ENCODE measurements at regions not wholly inside any gene's neighbourhood (a gene's known extent, or its start where the extent isn't known, plus 50 kb on each side); places are given as distances from the start of the nearest gene placed in this dataset.
A peak's percentile ranks its signal among the peaks of the same experiment; 100 is the strongest.

DNA sequence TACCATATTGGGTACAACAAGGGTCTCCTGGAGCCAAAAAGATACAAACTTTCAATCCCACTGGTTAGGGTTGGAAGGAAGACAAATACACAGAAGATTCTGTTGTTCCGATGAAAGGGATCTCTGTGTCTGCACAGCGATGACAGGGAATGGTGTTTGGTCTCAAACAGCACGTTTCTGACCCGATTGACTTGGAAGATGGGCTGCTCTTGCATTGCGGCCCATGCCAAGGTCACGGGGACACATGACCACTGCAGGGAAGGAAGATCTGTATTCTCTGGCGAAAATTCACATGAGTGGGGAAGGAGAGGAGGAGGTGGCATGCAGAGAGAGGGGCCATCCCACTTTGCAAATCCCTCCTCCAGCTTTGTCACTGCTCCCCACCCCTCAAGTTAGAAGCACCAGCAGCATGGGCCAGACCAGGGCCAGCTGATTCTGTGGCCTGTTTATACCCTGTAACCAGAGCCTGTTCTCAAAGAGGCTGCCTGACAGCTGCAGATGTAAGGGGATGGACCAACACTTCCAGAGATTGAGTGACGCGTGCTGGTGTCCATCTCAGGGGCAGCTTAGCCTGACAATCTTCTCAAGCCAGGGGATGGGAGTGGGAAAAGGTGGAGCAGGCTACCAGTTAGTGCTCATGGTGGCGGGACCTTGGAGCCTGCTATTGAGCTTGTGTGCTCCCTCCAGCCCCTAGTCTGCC is 57.2 kb downstream of the TNP1 start:
- no peaks in the 10 kb centered on the region for H3K9me3 ChIP-seq

DNA sequence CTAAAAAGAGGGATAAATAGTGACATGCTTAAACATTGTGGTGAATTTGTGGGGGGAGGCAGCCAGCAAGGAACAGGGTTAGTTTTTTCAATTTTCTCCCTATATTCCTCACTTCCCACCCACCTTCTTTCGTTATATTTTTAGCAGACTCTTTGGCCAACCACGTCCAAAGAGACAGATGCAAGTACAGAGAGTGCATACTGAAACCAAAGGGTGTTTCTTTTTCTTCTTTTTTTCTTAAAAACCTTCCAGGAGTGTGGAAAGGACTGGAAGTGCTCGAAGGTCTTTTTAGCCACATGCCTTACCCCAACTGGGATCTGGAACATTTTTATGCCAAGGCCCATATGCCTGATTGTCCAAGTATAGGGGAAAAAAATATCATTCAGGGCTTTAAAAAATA is 59.0 kb downstream of the TNP1 start:
- no peak for DNase-seq
- Histone ChIP-seq H3K27ac (peak overlapping the region; percentile 61 to 65), H3K9me3 (no peaks in the 10 kb centered on the region), H3K4me1 (peaks cover 54% of the 10 kb centered on the region), H3K4me3 (no peak overlapping the region), H3K27me3 (no peaks in the 10 kb centered on the region), H3K36me3 (ENCODE audit: low read depth, missing control alignments) (no peaks in the 10 kb centered on the region)
- TF ChIP-seq POLR2A (IDR thresholded peaks at IDR 0.05), result no peak
- TF ChIP-seq, protein P1, sequence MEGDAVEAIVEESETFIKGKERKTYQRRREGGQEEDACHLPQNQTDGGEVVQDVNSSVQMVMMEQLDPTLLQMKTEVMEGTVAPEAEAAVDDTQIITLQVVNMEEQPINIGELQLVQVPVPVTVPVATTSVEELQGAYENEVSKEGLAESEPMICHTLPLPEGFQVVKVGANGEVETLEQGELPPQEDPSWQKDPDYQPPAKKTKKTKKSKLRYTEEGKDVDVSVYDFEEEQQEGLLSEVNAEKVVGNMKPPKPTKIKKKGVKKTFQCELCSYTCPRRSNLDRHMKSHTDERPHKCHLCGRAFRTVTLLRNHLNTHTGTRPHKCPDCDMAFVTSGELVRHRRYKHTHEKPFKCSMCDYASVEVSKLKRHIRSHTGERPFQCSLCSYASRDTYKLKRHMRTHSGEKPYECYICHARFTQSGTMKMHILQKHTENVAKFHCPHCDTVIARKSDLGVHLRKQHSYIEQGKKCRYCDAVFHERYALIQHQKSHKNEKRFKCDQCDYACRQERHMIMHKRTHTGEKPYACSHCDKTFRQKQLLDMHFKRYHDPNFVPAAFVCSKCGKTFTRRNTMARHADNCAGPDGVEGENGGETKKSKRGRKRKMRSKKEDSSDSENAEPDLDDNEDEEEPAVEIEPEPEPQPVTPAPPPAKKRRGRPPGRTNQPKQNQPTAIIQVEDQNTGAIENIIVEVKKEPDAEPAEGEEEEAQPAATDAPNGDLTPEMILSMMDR (IDR thresholded peaks at IDR 0.05), result no peak
- 29 to 37% methylated on average over 3 of the region's 3 CpGs for WGBS, 2 donors
- intact Hi-C loops (cut with DNase I; ENCODE audit: low total_unique reads), result no loop called here

More for the DNA sequence above, 57.2 kb downstream of the TNP1 start:
- TF ChIP-seq, protein P1 (IDR thresholded peaks at IDR 0.05), result no peak
- TF ChIP-seq POLR2A (IDR thresholded peaks at IDR 0.05), result no peak
- Histone ChIP-seq H3K27ac (peak overlapping the region; percentile 65 to 73), H3K36me3 (ENCODE audit: low read depth, missing control alignments) (no peaks in the 10 kb centered on the region), H3K27me3 (no peaks in the 10 kb centered on the region), H3K4me3 (no peak overlapping the region), H3K4me1 (peaks cover 47% of the 10 kb centered on the region)
- peak; percentile 87 for DNase-seq
- WGBS, 2 donors, result 49 to 70% methylated on average over 10 of the region's 10 CpGs
- intact Hi-C loops (cut with DNase I; ENCODE audit: low total_unique reads), result no loop called here

DNA sequence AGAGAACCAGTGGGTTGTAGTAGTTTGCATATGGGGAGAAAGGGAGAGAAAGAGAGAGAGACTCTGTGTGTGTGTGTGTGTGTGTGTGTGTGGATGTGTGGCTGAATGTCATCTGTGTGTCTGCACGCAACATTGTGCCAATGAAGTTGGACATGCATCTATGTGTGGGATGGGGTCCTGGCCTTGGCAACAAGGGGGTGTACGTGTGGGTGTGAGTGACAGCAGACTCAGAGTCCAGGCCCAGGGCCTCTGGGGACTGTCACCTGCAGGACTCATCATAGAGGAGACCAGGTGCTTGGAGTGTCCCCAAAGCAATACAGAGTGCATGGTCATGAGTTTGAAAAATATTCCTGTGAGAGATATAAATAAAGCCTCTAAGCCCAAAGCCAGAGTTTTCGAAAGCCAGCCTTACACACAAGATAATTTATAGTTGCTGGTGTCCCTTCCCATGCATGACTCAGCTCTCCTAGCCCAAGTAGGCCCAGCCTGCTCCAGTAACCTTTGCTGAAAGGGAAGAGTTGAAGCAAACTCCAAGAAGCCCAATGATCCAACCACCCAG is 59.9 kb downstream of the TNP1 start:
- H3K4me3 ChIP-seq, result no peak overlapping the region
- intact Hi-C loops (cut with DNase I; ENCODE audit: low total_unique reads), result no loop called here
- peaks cover 56% of the 10 kb centered on the region for H3K4me1 ChIP-seq
- no peaks in the 10 kb centered on the region for H3K36me3 ChIP-seq (ENCODE audit: low read depth, missing control alignments)
- peak overlapping the region; percentile 61 to 65 for H3K27ac ChIP-seq
- WGBS, 2 donors, result 61 to 65% methylated on average over 3 of the region's 3 CpGs
- H3K9me3 ChIP-seq, result no peaks in the 10 kb centered on the region
- peak; percentile 46 for DNase-seq
- no peak for TF ChIP-seq POLR2A (IDR thresholded peaks at IDR 0.05)
- TF ChIP-seq, protein P1 (IDR thresholded peaks at IDR 0.05), result no peak
- H3K27me3 ChIP-seq, result no peaks in the 10 kb centered on the region

DNA sequence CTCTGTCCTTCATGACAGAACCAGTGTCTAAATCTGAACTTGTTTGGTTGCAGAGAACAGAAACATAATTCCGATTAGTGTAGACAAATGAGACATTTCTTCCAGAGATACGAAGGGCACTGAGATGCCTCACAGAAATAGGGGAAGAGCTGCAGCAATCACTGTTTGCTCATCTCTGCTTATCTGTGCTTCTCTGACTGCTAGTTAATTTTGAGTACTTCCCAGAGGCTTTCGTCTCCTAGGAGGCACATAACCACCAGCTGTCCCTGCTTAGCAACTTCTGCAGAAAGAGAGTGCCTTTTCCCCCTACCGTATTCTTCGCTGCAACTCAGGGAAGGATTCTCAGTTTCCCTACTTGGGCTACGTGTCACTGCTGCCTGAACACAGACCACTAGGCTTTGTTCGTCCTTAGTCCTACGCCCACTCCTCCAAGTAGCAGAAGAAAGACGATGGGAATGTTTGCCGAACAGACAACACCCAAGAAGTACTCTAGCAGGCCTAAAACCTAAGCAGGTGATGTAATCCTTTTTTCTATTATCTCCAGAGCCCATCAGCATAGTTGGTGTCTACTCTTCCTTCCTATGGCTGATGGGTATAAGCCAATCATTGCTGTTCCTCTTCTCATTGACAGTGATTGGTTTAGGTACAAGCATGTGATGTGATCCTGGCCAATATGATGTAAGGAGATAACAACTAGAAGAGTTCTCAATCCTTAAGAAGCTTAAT is 63.6 kb downstream of the TNP1 start:
- H3K9me3 ChIP-seq, result no peaks in the 10 kb centered on the region
- H3K4me3 ChIP-seq, result no peak overlapping the region
- H3K4me1 ChIP-seq, result peaks cover 28% of the 10 kb centered on the region
- H3K27ac ChIP-seq, result no peak overlapping the region
- DNase-seq, result no peak
- no peak for TF ChIP-seq POLR2A (IDR thresholded peaks at IDR 0.05)
- TF ChIP-seq, protein P1 (IDR thresholded peaks at IDR 0.05), result no peak
- WGBS, 2 donors, result 85 to 86% methylated on average over 10 of the region's 10 CpGs
- H3K36me3 ChIP-seq (ENCODE audit: low read depth, missing control alignments), result no peaks in the 10 kb centered on the region
- H3K27me3 ChIP-seq, result no peaks in the 10 kb centered on the region
- intact Hi-C loops (cut with DNase I; ENCODE audit: low total_unique reads), result no loop called here

Data from testis (tissue), 2 donors.